ENCODE measurements at regions not wholly inside any gene's neighbourhood (a gene's known extent, or its start where the extent isn't known, plus 50 kb on each side); places are given as distances from the start of the nearest gene placed in this dataset.

DNA sequence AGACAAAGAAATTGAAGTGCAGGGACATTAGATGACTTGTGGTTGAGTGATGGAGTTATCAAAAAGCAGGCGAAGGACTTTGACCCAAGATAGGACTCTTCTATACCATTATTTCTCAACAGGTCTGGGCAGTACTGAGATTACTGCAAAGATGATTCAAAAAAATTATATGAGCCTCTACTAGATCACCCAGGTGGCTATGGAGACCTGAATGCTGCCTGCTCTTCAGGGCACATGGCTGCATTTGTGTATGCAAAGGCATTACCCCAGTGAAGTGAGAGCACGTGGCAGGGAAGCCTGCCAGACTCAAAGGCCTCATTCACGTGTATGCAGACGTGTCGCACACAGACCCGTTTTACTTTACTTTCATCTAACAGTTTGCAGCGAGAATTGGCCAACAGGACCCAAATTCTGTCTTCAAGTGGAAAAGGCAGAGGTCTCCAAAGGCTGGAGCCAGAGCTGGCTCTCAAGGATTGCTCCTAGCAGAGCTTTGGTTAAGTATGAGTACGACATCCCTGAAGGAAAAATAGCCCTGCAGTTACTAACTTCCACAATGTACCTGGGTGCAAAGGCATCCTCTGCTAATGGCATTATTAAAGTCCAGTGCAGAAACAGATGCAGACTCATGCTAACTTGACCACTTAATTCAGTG, 113.8 kb upstream of the ARMC2 start:
- no peak for DNase-seq

- DNase-seq = peak; percentile 16 to 48
Observed at GRCh38 chr6:108735310-108736001, 112.8 kb upstream of the ARMC2 start.

GRCh38 chr6:108736002-108736361, 112.2 kb upstream of the ARMC2 start:
- no peak for DNase-seq

GRCh38 chr6:108736832-108737231, 111.4 kb upstream of the ARMC2 start:
- peak; percentile 40 to 59 for DNase-seq

- DNase-seq = peak; percentile 83 to 95
Observed at GRCh38 chr6:108737594-108738546, 110.4 kb upstream of the ARMC2 start.

DNA sequence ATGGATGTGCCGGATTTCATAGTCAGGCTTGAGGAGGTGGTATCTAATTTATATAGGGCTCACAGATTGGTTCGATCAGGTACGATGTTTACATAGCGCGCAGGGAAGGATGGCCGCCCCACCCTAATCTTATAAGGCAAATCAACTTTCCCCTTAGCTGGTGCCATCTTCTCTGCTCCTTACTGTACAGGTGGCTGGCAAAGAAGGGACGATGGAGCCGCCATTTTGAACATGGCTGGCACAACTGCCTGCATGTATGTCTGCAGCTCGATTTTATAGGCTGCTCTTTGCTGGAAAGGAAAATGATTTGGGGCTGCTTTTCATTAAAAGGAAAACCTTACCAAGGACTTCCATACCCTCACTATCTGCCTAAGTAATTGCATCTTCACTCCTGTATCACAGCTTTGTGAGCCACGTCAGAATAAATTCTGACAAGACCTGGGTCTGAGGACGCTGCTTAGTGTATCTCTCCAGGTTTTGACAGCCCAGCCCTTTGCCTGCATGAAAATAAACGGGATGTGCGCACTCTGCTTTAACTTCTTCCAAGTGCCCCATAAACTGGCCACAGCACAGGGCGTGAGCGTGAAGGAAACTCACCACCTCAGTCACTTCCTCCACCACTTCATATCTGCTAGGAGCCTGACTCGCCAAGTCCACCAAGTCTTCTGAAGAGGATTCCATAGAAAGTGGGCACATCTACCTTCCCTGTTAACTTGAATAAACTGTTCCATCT, 109.4 kb upstream of the ARMC2 start:
- peak; percentile 39 to 67 for DNase-seq

GRCh38 chr6:108739496-108740330, 108.5 kb upstream of the ARMC2 start:
- DNase-seq = no peak

- no peak for DNase-seq
Observed at GRCh38 chr6:108741331-108741989, 106.8 kb upstream of the ARMC2 start.

DNA sequence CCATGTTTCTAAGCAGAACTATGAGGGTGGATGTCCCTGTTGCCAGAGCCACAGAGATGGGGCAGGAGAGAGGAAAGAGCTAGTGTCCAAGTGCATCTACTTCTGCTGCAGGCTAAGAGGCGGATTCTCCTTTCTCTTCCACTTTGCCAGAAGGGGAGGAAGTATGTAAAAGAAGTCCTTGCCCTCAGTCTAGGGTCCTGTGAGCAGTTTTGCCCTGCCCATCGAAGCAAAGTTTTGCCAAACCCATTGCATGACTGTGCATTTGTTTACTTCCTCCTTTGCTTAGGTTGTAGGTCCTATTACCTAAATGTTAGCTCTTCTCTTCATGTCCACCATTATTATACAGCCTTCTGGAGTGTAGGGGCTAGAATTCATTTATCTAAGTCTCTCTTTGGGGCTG, 106.2 kb upstream of the ARMC2 start:
- peak; percentile 80 to 89 for DNase-seq

GRCh38 chr6:108744244-108744972, 103.8 kb upstream of the ARMC2 start:
- no peak for DNase-seq

- no peak for DNase-seq
Observed at GRCh38 chr6:108744996-108745395, 103.2 kb upstream of the ARMC2 start.

- DNase-seq = no peak
Observed at GRCh38 chr6:108745664-108746336, 102.4 kb upstream of the ARMC2 start.

GRCh38 chr6:108746366-108746765, 101.9 kb upstream of the ARMC2 start:
- DNase-seq = no peak

DNA sequence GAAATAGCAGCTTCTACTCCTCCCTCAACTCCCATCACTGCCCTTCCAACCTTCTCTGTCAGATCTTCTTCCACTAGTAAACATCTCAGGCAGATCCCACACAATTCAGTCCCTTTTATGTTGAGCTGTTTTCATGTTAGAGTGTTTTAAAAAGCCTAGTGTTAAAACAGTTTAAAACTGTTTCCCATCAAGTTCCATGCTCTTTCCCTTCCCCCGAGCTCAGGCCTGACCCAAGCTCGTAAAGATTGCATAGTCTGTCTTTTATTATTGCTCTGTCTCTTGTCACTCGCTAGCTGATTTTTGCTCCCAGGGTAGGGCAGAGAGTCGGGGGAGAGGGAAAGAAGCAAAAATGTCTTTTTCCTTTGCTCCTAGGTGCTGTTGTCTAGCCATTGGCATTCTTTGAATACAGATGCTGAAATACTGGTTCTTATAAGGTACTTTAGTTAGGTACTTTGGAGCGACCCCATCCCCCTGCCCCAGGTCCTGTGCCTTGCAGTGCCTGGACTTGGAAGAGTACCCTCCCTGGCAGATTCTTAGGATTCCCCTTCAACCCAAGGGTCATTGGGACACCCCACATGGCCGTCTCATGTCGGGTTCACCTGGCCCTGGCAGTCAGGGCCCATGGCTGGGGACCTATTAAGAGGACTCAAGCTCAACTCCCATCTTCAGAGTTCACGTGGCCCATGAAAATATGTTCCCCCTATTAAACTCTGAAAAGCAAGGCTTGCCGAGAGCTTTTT, 101.2 kb upstream of the ARMC2 start:
- DNase-seq = no peak

DNA sequence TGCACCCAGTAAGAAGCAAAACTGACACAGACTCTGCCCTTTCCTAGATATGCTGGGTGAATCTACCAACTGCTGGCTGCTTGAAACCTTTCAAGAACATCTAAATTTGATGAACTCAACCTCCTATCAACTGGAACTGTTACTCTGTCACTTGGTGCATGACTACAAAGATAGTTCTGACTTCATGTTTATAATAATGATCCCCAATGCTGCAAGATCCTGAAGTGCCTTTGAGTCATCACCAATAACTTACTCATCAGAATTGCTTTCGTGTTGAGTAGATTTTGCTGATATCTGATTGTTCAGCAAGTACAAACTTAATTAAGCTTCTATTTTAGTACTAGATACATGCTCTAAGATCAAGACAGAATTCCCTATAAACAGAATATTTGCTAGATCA, 100.2 kb upstream of the ARMC2 start:
- no peak for DNase-seq

GRCh38 chr6:108748959-108749358, 99.3 kb upstream of the ARMC2 start:
- DNase-seq = peak; percentile 39 to 44

DNA sequence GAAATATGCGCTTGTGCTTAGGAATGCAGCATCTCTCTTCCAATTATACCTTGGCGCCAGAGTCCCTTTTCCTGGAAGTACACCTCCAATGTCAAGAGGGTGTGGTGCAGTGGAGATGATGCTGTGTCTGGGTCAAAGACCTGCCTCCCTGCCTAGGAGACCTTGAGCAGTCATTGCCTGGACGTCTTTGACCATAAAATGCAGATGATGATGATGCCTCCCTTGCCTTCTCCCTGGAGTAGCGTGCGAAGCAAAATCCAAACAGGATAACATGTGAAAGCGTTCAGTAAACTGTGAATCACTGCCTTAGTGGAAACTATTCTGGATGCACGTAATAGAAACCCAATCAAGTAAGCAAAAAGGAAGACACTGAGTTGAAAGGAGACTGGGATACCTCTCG, 97.4 kb upstream of the ARMC2 start:
- no peak for DNase-seq

DNA sequence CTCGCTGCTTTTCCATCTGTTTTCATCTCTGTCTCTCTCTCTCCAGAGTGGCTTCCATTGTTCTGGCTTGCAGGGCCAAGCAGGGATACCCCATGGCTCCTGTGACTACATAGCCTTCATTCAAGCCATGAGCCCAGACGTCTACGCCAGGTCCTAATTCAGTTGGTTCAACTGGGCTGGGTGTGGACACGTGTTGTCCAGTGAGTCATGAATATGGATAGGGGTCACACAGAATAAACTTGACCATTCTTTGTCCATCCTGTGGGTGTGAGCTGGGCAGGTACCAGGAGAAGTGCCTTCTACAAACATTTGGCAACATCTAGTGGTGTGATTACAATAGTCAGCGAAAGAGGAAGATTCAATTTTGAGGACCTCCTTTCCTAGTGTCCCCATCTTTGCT, 96.9 kb upstream of the ARMC2 start:
- no peak for DNase-seq
